ENCODE measurements at regions not wholly inside any gene's neighbourhood (a gene's known extent, or its start where the extent isn't known, plus 50 kb on each side); places are given as distances from the start of the nearest gene placed in this dataset.

DNA sequence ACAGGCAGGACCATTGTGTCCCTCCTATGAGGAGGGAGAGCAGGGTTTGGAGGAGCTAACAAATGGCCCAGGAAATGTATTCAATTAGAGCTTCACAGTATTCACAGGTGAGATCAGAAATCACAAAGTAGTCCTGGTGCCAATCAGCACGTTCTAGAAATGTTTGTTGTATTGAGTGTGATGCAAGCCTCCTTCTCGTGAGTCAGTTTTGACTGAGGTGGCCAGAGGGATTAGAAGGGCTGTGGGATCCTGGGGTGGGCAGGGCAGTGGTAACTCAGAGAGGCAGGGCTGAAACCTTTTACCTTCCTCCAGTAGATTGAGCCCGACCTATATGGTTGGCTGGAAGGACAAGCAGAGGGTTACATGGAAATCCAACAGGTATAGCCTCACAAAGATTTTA, 95.0 kb downstream of the BOD1L2 start:
- Histone ChIP-seq H4K20me1 (ENCODE audit: insufficient read depth) (no peaks in the 10 kb centered on the region), H3K9ac (no peak overlapping the region), H2AFZ (ENCODE audit: low read depth) (no peak overlapping the region), H3K4me1 (ENCODE audit: control insufficient read depth in 1 of 2, insufficient read depth in 2 of 2, low read depth in 1 of 2, low read length in 1 of 2) (peaks cover 0 to 3% of the 10 kb centered on the region in 2 experiments; a peak in 1 of 4 replicates), H3K9me2 (no peaks in the 10 kb centered on the region), H3K27ac (ENCODE audit: low read depth in 2 of 2, low read length in 1 of 2) (no peak overlapping the region), H3K36me3 (replicated peaks in 1 of 2; ENCODE audit: control insufficient read depth in 1 of 2, insufficient read depth in 2 of 2, low read length in 1 of 2) (no peaks in the 10 kb centered on the region), H3K4me3 (ENCODE audit: low read depth in 2 of 2, low read length in 1 of 2) (no peak overlapping the region), H3K79me2 (ENCODE audit: insufficient read depth) (no peaks in the 10 kb centered on the region), H3K27me3 (ENCODE audit: insufficient read depth) (no peaks in the 10 kb centered on the region), H3F3A (replicated peaks; ENCODE audit: insufficient read depth) (no peaks in the 10 kb centered on the region), H3K9me3 (no peaks in the 10 kb centered on the region), H3K4me2 (no peak overlapping the region)
- no peak for DNase-seq
- CTCF ChIA-PET, result interaction anchor here (0.8 kb wide), 1 partner anchor 196 kb away, joined by 4 read pairs; no protein-coding TSS in a partner anchor
- WGBS (ENCODE audit: low lambda C conversion rate), result 9% methylated on average over 3 of the region's 3 CpGs
- TF ChIP-seq FOXM1 (IDR thresholded peaks at IDR 0.05; ENCODE audit: low read depth) (no peak), MEF2A (IDR thresholded peaks at IDR 0.05; ENCODE audit: borderline replicate concordance, low read depth) (no peak), TAF1 (IDR thresholded peaks at IDR 0.05; ENCODE audit: borderline replicate concordance, low read depth, low read length) (no peak), MAX (IDR thresholded peaks at IDR 0.05; ENCODE audit: low read depth) (no peak), GATA2 (CRISPR knock-in tag; IDR thresholded peaks at IDR 0.05) (no peak), CTCF (IDR thresholded peaks at IDR 0.05) (no peak), SMC3 (IDR thresholded peaks at IDR 0.05; ENCODE audit: low read depth, low read length) (no peak), YY1 (IDR thresholded peaks at IDR 0.05; ENCODE audit: low read depth) (no peak), EZH2phosphoT487 (IDR thresholded peaks at IDR 0.05; ENCODE audit: borderline replicate concordance, low read depth) (no peak), RXRA (IDR thresholded peaks at IDR 0.05; ENCODE audit: borderline replicate concordance, low read depth) (no peak), TCF12 (IDR thresholded peaks at IDR 0.05) (no peak), FOXJ3 (CRISPR knock-in tag; IDR thresholded peaks at IDR 0.05) (no peak), RCOR1 (IDR thresholded peaks at IDR 0.05; ENCODE audit: low read length) (no peak), MXI1 (IDR thresholded peaks at IDR 0.05; ENCODE audit: low read depth, low read length) (no peak), RFX5 (IDR thresholded peaks at IDR 0.05; ENCODE audit: low read length) (no peak), USF1 (IDR thresholded peaks at IDR 0.05; ENCODE audit: borderline replicate concordance, low read depth) (no peak), RAD21 (IDR thresholded peaks at IDR 0.05; ENCODE audit: low read length) (no peak)
- TF ChIP-seq, protein P1, sequence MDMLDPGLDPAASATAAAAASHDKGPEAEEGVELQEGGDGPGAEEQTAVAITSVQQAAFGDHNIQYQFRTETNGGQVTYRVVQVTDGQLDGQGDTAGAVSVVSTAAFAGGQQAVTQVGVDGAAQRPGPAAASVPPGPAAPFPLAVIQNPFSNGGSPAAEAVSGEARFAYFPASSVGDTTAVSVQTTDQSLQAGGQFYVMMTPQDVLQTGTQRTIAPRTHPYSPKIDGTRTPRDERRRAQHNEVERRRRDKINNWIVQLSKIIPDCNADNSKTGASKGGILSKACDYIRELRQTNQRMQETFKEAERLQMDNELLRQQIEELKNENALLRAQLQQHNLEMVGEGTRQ (IDR thresholded peaks at IDR 0.05; ENCODE audit: borderline replicate concordance, low read depth, low read length), result no peak
- POLR2A ChIA-PET, result no interaction called here
